ENCODE measurements at regions not wholly inside any gene's neighbourhood (a gene's known extent, or its start where the extent isn't known, plus 50 kb on each side); places are given as distances from the start of the nearest gene placed in this dataset.

DNA sequence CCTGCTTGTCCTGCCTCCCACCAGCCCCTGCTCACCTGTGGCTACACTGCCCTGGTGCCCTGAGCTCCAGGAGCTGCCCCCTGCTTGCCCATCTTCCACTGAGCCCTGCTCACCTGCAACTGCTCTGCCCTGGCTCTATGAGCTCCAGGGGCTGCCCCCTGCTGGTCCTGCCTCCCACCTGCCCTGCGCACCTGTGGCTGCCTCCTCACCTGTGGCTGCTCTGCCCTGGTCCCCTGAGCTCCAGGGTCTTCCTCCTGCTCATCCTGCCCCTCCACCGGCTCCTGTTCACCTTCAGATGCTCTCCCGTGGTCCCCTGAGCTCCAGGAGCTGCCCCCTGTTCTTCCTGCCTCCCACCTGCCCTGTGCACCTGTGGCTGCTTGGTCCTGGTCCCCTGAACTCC lies 247.6 kb downstream of the TMEM121 start:
- Histone ChIP-seq H2BK5ac (ENCODE audit: low read depth, low read length) (no peak overlapping the region), H2BK15ac (ENCODE audit: low read length) (no peak overlapping the region), H2BK120ac (replicated peaks; ENCODE audit: low read depth, low read length) (no peak overlapping the region), H3K4me3 (ENCODE audit: extremely low read depth in 1 of 4, insufficient read depth in 2 of 4, low read depth in 3 of 4, low read length in 4 of 4) (no peak overlapping the region), H3K79me2 (ENCODE audit: control insufficient read depth in 1 of 2, insufficient read depth in 2 of 2, low read length in 2 of 2) (no peaks in the 10 kb centered on the region), H3K56ac (replicated peaks; ENCODE audit: insufficient read length, low read depth, low read length) (no peak overlapping the region), H3K18ac (ENCODE audit: extremely low read depth, low read length) (no peak overlapping the region), H4K20me1 (replicated peaks in 1 of 2; ENCODE audit: control insufficient read depth in 1 of 2, insufficient read depth in 2 of 2, low read length in 2 of 2) (no peaks in the 10 kb centered on the region), H3K14ac (ENCODE audit: insufficient read length) (no peak overlapping the region), H4K91ac (replicated peaks; ENCODE audit: insufficient read length, low read length) (no peak overlapping the region), H3K23ac (ENCODE audit: insufficient read length) (no peak overlapping the region), H2AK5ac (ENCODE audit: low read depth, low read length) (no peak overlapping the region), H3K27ac (ENCODE audit: low read depth, low read length) (no peak overlapping the region), H2BK20ac (ENCODE audit: low read length) (no peak overlapping the region), H3K4me1 (replicated peaks in 1 of 4; ENCODE audit: control insufficient read depth in 3 of 4, insufficient read depth in 4 of 4, low read length in 3 of 4) (no peaks in the 10 kb centered on the region), H3K4ac (replicated peaks; ENCODE audit: insufficient read length, low read depth, low read length) (no peak overlapping the region), H3K9me3 (ENCODE audit: insufficient read depth in 2 of 2, low read depth in 1 of 2, low read length in 1 of 2) (peaks cover 16 to 94% of the 10 kb centered on the region in 2 experiments; a peak in 3 of 4 replicates), H3K9ac (replicated peaks in 1 of 4; ENCODE audit: extremely low read depth in 1 of 4, low read depth in 3 of 4, low read length in 3 of 4) (no peak overlapping the region), H4K5ac (ENCODE audit: insufficient read length, low read depth, low read length) (no peak overlapping the region), H3K23me2 (ENCODE audit: low read depth, low read length) (no peaks in the 10 kb centered on the region), H3K79me1 (ENCODE audit: low read depth, low read length) (no peaks in the 10 kb centered on the region), H2BK12ac (ENCODE audit: low read depth, low read length) (no peak overlapping the region), H3K36me3 (ENCODE audit: control insufficient read depth in 2 of 4, insufficient read depth in 4 of 4, low read length in 3 of 4) (no peaks in the 10 kb centered on the region), H3K4me2 (ENCODE audit: insufficient read depth in 1 of 2, low read depth in 2 of 2, low read length in 2 of 2) (no peak overlapping the region), H4K8ac (ENCODE audit: extremely low read depth, insufficient read depth, low read length) (no peak overlapping the region), H2AFZ (ENCODE audit: low read length) (no peak overlapping the region), H3K27me3 (replicated peaks in 1 of 4; ENCODE audit: control insufficient read depth in 3 of 4, extremely low read depth in 1 of 4, insufficient read depth in 3 of 4, low read length in 3 of 4) (no peaks in the 10 kb centered on the region)
- ChIA-PET CTCF (ENCODE audit: partially characterized antibody) (no interaction called here), POLR2A (ENCODE audit: partially characterized antibody) (no interaction called here)
- TF ChIP-seq TBP (IDR thresholded peaks at IDR 0.05; ENCODE audit: low read depth, low read length), result no peak
- no peak for TF ChIP-seq EGR1 (IDR thresholded peaks at IDR 0.05; ENCODE audit: borderline replicate concordance, low read depth, low read length)
- TF ChIP-seq CHD2 (IDR thresholded peaks at IDR 0.05; ENCODE audit: low read length), result no peak
- no peak for TF ChIP-seq TEAD4 (IDR thresholded peaks at IDR 0.05; ENCODE audit: low read depth, low read length)
- DNase-seq (ENCODE audit: low read depth in 1 of 2, low spot score in 2 of 2) (no peak), FAIRE-seq (no peak)
- WGBS, 2 experiments (ENCODE audit: extremely low coverage in 1 of 2, insufficient coverage in 1 of 2, insufficient read length in 1 of 2, insufficient replicate concordance in 2 of 2, low coverage in 1 of 2, low lambda C conversion rate in 2 of 2, missing lambda C conversion rate in 1 of 2), result 62% methylated on average over 3 of the region's 3 CpGs; no CpG with 5 or more reads in 1 of the 2 experiments

All from H1 (cell line).